Suprapubic skin (tissue), 3 donors: ENCODE measurements at regions not wholly inside any gene's neighbourhood (a gene's known extent, or its start where the extent isn't known, plus 50 kb on each side); places are given as distances from the start of the nearest gene placed in this dataset.

ENCODE experiments used
- CTCF ChIP-seq, 2 donors: fragments of 200-600 bp in 1 of 2; fragments of 450-650 bp in 1 of 2; sonication (generic) in 1 of 2; IDR thresholded peaks; one replicate each; pipeline ENCODE4 v1.5.1; 2016 to 2019; ENCODE audit warnings: antibody characterized with exemption in 2 of 2, mild to moderate bottlenecking in 1 of 2, moderate library complexity in 1 of 2
- EP300 ChIP-seq: sonication (generic); formaldehyde crosslinking; IDR thresholded peaks from one replicate; pipeline ENCODE4 v1.6.1; 2017; ENCODE audit warnings: antibody characterized with exemption
- POLR2A ChIP-seq, 2 donors: fragments of 450-650 bp; IDR thresholded peaks; one replicate each; pipeline ENCODE4 v1.6.1; 2017; ENCODE audit warnings: antibody characterized with exemption in 2 of 2, mild to moderate bottlenecking in 2 of 2, moderate library complexity in 2 of 2

DNA sequence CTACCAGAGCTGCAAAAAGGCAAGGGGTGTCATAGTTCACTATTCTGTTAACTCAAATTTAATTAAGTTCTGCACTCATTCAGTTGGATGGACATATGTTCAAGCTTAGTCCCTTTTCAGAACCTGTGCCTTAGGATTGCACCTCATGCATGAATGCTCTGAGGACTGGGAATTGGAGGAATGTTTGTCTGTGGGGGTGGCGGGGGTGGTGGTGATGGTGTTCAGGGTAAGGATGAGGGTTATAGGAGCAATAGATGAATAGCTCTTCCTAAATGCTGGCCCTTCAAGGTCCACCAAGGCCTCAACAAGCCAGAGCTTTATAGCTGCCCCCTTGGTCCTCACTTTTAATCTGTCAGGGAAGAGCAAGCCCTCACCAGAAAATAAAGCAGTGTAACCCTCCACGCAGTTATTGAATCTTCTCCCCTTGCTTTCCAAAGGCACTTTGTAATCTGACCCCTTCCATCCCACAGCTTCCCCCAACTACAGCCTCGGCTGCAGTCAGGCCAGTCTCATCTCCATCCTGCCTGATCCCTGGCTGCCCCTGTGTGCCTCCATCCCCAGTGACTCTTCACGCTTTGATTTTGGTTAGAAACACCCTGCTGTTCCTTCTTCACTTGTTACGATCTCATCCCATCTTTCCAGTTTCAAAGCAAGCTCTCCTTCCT is 221.6 kb upstream of the LMCD1 start:
- no peak for TF ChIP-seq CTCF (IDR thresholded peaks at IDR 0.05)
- TF ChIP-seq POLR2A (IDR thresholded peaks at IDR 0.05) = no peak
- no peak for TF ChIP-seq EP300
